CD4-positive, alpha-beta T cell (primary cell): ENCODE measurements at regions not wholly inside any gene's neighbourhood (a gene's known extent, or its start where the extent isn't known, plus 50 kb on each side); places are given as distances from the start of the nearest gene placed in this dataset.

Experiments
- ATAC-seq: fragments of 200-7000 bp; cut with Tn5 transposase; one replicate; pipeline ENCODE4 v1.10.0; 2022; ENCODE audit warnings: mild to moderate bottlenecking; ENCODE audit not compliant: poor library complexity
- CTCF ChIA-PET: fragments of 350-600 bp; sonication (Branson Sonifier 250); formaldehyde crosslinking; loops from one replicate; lab custom pipeline; 2021; ENCODE audit warnings: antibody characterized with exemption, inconsistent platforms; lab: Charles Lee
- POLR2A ChIA-PET: fragments of 350-600 bp; sonication (Branson Sonifier 250); formaldehyde crosslinking; loops from one replicate; lab custom pipeline; 2021; ENCODE audit warnings: antibody characterized with exemption, inconsistent platforms; lab: Charles Lee
- DNase-seq, 14 experiments: peaks; one replicate each; pipeline ENCODE4 v3.0.0-alpha.2; 2013 to 2020; ENCODE audit warnings: mixed read lengths in 2 of 14
- H3K27ac ChIP-seq, 2 donors: one replicate each; pipeline versions ENCODE4 v1.5.1 to v1.7.0; 2013; ENCODE audit warnings: low read length in 2 of 2, low read depth in 1 of 2, mild to moderate bottlenecking in 1 of 2
- H3K27me3 ChIP-seq, 2 experiments: 1 replicate in 1 of 2; 2 replicates in 1 of 2; pipeline versions ENCODE4 v1.6.1 to v1.7.0; 2013; ENCODE audit warnings: low read length in 2 of 2, control low read depth in 1 of 2, mild to moderate bottlenecking in 1 of 2, moderate library complexity in 1 of 2; ENCODE audit not compliant: insufficient read depth in 2 of 2, control insufficient read depth in 1 of 2
- H3K36me3 ChIP-seq: one replicate; pipeline ENCODE4 v1.6.1; 2013; ENCODE audit warnings: low read length, control low read depth; ENCODE audit not compliant: insufficient read depth
- H3K4me1 ChIP-seq: one replicate; pipeline ENCODE4 v1.6.1; 2013; ENCODE audit warnings: low read length, control low read depth; ENCODE audit not compliant: insufficient read depth
- H3K4me3 ChIP-seq: one replicate; pipeline ENCODE4 v1.5.1; 2013; ENCODE audit warnings: mild to moderate bottlenecking, low read length, moderate library complexity
- H3K9me3 ChIP-seq, 2 experiments: 1 replicate in 1 of 2; 2 replicates in 1 of 2; pipeline versions ENCODE4 v1.6.1 to v1.7.0; 2013; ENCODE audit warnings: low read length in 2 of 2, mild to moderate bottlenecking in 2 of 2, control low read depth in 1 of 2, moderate library complexity in 1 of 2; ENCODE audit not compliant: control insufficient read depth in 1 of 2, insufficient read depth in 1 of 2
- H3K27ac Mint-ChIP-seq: one replicate; pipeline ENCODE4 v1.8.0; 2020; ENCODE audit warnings: mixed read lengths
- H3K27me3 Mint-ChIP-seq: one replicate; pipeline ENCODE4 v1.8.0; 2021; ENCODE audit warnings: mixed read lengths
- H3K36me3 Mint-ChIP-seq: one replicate; pipeline ENCODE4 v1.8.0; 2021; ENCODE audit warnings: low read depth, mixed read lengths
- H3K4me1 Mint-ChIP-seq: one replicate; pipeline ENCODE4 v1.8.0; 2021; ENCODE audit warnings: low read depth, mixed read lengths
- H3K4me3 Mint-ChIP-seq: one replicate; pipeline ENCODE4 v1.8.0; 2020; ENCODE audit warnings: mild to moderate bottlenecking, mixed read lengths
- H3K9me3 Mint-ChIP-seq: one replicate; pipeline ENCODE4 v1.8.0; 2020; ENCODE audit warnings: mixed read lengths
- CTCF ChIP-seq: fragments of 200-600 bp; IDR thresholded peaks from one replicate; pipeline ENCODE4 v1.8.0; 2022; ENCODE audit warnings: antibody characterized with exemption, mild to moderate bottlenecking
- intact Hi-C, 2 experiments: fragments of 100-400 bp; cut with DNase I in 1 of 2; cut with micrococcal nuclease in 1 of 2; formaldehyde crosslinking; loops; one replicate each; pipeline versions ENCODE4 v1.15.1 to v1.9.0; 2023 to 2025; cut with DNase I, micrococcal nuclease

DNA sequence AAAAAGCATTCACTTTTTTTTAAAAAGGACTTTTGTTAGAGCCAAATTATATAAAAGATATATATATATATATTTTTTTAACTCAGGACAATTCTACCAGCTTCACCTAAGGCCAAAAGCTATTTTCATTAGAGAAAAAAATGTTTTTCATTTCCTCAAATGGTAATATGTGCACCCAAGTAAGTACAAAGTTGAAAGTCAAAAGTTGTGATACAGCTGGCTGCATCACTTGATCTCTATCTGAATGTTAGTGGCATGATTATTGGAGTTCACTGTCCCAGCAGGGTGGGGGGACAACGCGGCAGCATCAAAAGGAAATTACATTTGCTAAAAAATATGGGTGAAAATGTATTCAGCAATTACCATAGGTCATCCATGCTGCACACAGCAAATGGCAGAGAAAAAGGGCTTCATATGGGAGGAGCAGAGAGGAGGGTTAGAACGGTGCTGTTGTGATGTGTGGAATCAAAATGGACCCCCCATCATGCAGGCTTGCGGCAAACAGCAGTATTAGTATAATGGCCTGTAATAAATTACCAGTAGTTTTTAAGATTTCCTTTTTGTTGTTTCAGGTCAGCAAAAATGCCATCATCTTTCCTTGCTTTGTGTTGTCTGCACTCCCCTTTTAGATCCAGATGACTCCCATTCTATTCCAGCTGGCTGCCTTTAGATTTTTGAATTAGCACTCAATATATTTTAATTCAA, 253.7 kb downstream of the MAT2B start:
- Mint-ChIP-seq H3K27me3 (no peaks in the 10 kb centered on the region), H3K4me3 (no peak overlapping the region), H3K4me1 (no peaks in the 10 kb centered on the region), H3K27ac (no peak overlapping the region), H3K9me3 (no peaks in the 10 kb centered on the region), H3K36me3 (no peaks in the 10 kb centered on the region)
- ChIA-PET POLR2A (interaction anchor here (0.5 kb wide), 1 partner anchor 666 kb away, joined by 3 read pairs; no protein-coding TSS in a partner anchor), CTCF (no interaction called here)
- Histone ChIP-seq H3K4me1 (no peaks in the 10 kb centered on the region), H3K4me3 (no peak overlapping the region), H3K27ac (no peak overlapping the region), H3K27me3 (no peaks in the 10 kb centered on the region), H3K36me3 (no peaks in the 10 kb centered on the region), H3K9me3 (no peaks in the 10 kb centered on the region)
- ATAC-seq (no peak), DNase-seq (no peak)
- intact Hi-C loops = no loop called here
- TF ChIP-seq CTCF = no peak

GRCh38 chr5:163760498-163760897, 255.1 kb downstream of the MAT2B start:
- Histone ChIP-seq H3K4me3 (no peak overlapping the region), H3K27me3 (no peaks in the 10 kb centered on the region), H3K4me1 (no peaks in the 10 kb centered on the region), H3K36me3 (no peaks in the 10 kb centered on the region), H3K9me3 (no peaks in the 10 kb centered on the region), H3K27ac (no peak overlapping the region)
- Mint-ChIP-seq H3K4me1 (no peaks in the 10 kb centered on the region), H3K36me3 (no peaks in the 10 kb centered on the region), H3K27ac (no peak overlapping the region), H3K4me3 (no peak overlapping the region), H3K9me3 (no peaks in the 10 kb centered on the region), H3K27me3 (no peaks in the 10 kb centered on the region)
- ChIA-PET CTCF (no interaction called here), POLR2A (no interaction called here)
- ATAC-seq = no peak
- DNase-seq = no peak
- no peak for TF ChIP-seq CTCF
- intact Hi-C loops = no loop called here

DNA sequence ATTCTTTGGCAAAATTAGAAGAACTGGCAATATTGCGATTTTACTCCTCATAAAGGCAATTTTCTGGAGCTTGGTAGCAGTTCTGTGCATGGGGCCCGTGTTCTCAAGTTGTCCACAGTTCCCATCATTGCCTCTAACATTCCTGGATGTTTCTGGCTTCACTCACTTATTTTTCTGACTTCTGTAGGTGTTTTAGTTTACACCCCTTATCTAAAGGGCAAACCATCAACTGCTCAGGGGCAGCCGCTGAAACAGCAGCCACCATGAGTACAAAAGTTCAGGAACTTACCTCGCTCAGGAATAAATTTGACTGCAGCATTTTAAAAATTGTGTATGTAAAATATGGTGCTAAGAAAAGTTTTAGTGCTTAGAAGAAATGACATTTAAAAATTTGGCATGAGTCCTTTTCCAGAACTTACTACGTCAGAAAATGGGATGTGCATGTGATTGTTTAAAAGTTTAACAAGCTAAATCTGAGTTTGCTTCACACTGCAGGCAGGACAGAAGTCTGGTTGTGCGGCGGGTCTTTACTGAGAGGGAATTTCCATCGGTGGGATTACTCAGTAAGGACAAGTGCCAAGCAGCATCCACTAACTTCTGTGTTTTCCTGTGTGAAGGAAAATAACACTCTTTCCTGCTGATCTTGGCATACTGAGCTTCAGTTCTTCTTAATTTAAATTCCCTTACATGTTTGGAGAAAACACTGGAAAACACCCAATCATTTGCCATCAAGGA, 261.7 kb downstream of the MAT2B start:
- ATAC-seq (no peak), DNase-seq (no peak)
- no peak for TF ChIP-seq CTCF
- Mint-ChIP-seq H3K27ac (no peak overlapping the region), H3K4me1 (no peaks in the 10 kb centered on the region), H3K9me3 (no peaks in the 10 kb centered on the region), H3K36me3 (no peaks in the 10 kb centered on the region), H3K27me3 (no peaks in the 10 kb centered on the region), H3K4me3 (no peak overlapping the region)
- H3K9me3 ChIP-seq = no peaks in the 10 kb centered on the region
- POLR2A ChIA-PET = no interaction called here
- intact Hi-C loops = no loop called here
- no peaks in the 10 kb centered on the region for H3K27me3 ChIP-seq
- no peak overlapping the region for H3K27ac ChIP-seq
- H3K4me3 ChIP-seq = no peak overlapping the region
- CTCF ChIA-PET = no interaction called here
- no peaks in the 10 kb centered on the region for H3K36me3 ChIP-seq
- no peaks in the 10 kb centered on the region for H3K4me1 ChIP-seq
